ENCODE measurements at regions not wholly inside any gene's neighbourhood (a gene's known extent, or its start where the extent isn't known, plus 50 kb on each side); places are given as distances from the start of the nearest gene placed in this dataset.

GRCh38 chr11:11764423-11764803, 77.4 kb upstream of the USP47 start:
- intact Hi-C loops (cut with micrococcal nuclease), result no loop called here
- Histone ChIP-seq H3K9me3 (ENCODE audit: control extremely low read depth in 1 of 3, control insufficient read depth in 2 of 3, insufficient read depth in 1 of 3, low read length in 2 of 3) (no peaks in the 10 kb centered on the region), H3K79me2 (ENCODE audit: control insufficient read depth, insufficient read depth, low read length) (no peaks in the 10 kb centered on the region), H3K9ac (ENCODE audit: low read length) (no peak overlapping the region), H2AFZ (ENCODE audit: insufficient read depth, low read depth, low read length, poor library complexity, severe bottlenecking) (no peak overlapping the region), H3K4me2 (replicated peaks; ENCODE audit: low read depth, low read length, poor library complexity, severe bottlenecking) (no peak overlapping the region), H3K36me3 (replicated peaks in 1 of 2; ENCODE audit: control extremely low read depth in 1 of 2, control insufficient read depth in 1 of 2, extremely low read depth in 1 of 2, insufficient read depth in 2 of 2, low read length in 1 of 2) (no peaks in the 10 kb centered on the region), H3K27me3 (replicated peaks in 1 of 4; ENCODE audit: control extremely low read depth in 1 of 4, control insufficient read depth in 3 of 4, insufficient read depth in 4 of 4, low read length in 3 of 4) (peaks cover 0 to 6% (median 4%) of the 10 kb centered on the region in 4 experiments), H4K20me1 (ENCODE audit: control insufficient read depth, insufficient read depth, low read length, poor library complexity, severe bottlenecking) (no peaks in the 10 kb centered on the region), H3K27ac (ENCODE audit: low read length in 2 of 2) (no peak overlapping the region), H3K4me3 (ENCODE audit: control extremely low read depth in 1 of 5, extremely low read depth in 1 of 5, insufficient read depth in 1 of 5, low read depth in 2 of 5, low read length in 4 of 5) (no peak overlapping the region), H3K4me1 (ENCODE audit: control insufficient read depth in 2 of 2, insufficient read depth in 2 of 2, low read length in 2 of 2) (no peaks in the 10 kb centered on the region)
- WGBS (ENCODE audit: insufficient coverage), result no CpG with 5 or more reads among the region's 2 CpGs
- CTCF ChIA-PET, result interaction anchor here (0.7 kb wide), 1 partner anchor 993 kb away, joined by 4 read pairs; no protein-coding TSS in a partner anchor
- Mint-ChIP-seq H3K27ac (no peak overlapping the region), H3K4me1 (no peaks in the 10 kb centered on the region), H3K27me3 (peaks cover 49% of the 10 kb centered on the region), H3K9me3 (ENCODE audit: insufficient read depth) (no peaks in the 10 kb centered on the region), H3K4me3 (no peak overlapping the region)
- ATAC-seq (ENCODE audit: low read depth), result no peak
- POLR2A ChIA-PET, result no interaction called here
- TF ChIP-seq EZH2 (IDR thresholded peaks at IDR 0.05; ENCODE audit: borderline replicate concordance, insufficient read depth, low read depth, low read length, poor library complexity, severe bottlenecking), result no peak
- TF ChIP-seq CTCF (IDR thresholded peaks at IDR 0.05), result no peak
- DNase-seq, result no peak

- H3K27ac Mint-ChIP-seq, result no peak overlapping the region
- Histone ChIP-seq H4K20me1 (ENCODE audit: control insufficient read depth, insufficient read depth, low read length, poor library complexity, severe bottlenecking) (no peaks in the 10 kb centered on the region), H2AFZ (ENCODE audit: insufficient read depth, low read depth, low read length, poor library complexity, severe bottlenecking) (no peak overlapping the region), H3K4me3 (ENCODE audit: control extremely low read depth in 1 of 5, extremely low read depth in 1 of 5, insufficient read depth in 1 of 5, low read depth in 2 of 5, low read length in 4 of 5) (no peak overlapping the region), H3K36me3 (replicated peaks in 1 of 2; ENCODE audit: control extremely low read depth in 1 of 2, control insufficient read depth in 1 of 2, extremely low read depth in 1 of 2, insufficient read depth in 2 of 2, low read length in 1 of 2) (no peaks in the 10 kb centered on the region), H3K27me3 (replicated peaks in 1 of 4; ENCODE audit: control extremely low read depth in 1 of 4, control insufficient read depth in 3 of 4, insufficient read depth in 4 of 4, low read length in 3 of 4) (peaks cover 0 to 6% (median 4%) of the 10 kb centered on the region in 4 experiments), H3K27ac (ENCODE audit: low read length in 2 of 2) (no peak overlapping the region), H3K79me2 (ENCODE audit: control insufficient read depth, insufficient read depth, low read length) (no peaks in the 10 kb centered on the region), H3K9ac (ENCODE audit: low read length) (no peak overlapping the region), H3K4me1 (ENCODE audit: control insufficient read depth in 2 of 2, insufficient read depth in 2 of 2, low read length in 2 of 2) (no peaks in the 10 kb centered on the region), H3K4me2 (replicated peaks; ENCODE audit: low read depth, low read length, poor library complexity, severe bottlenecking) (no peak overlapping the region), H3K9me3 (ENCODE audit: control extremely low read depth in 1 of 3, control insufficient read depth in 2 of 3, insufficient read depth in 1 of 3, low read length in 2 of 3) (no peaks in the 10 kb centered on the region)
- TF ChIP-seq CTCF (IDR thresholded peaks at IDR 0.05) (no peak), EZH2 (IDR thresholded peaks at IDR 0.05; ENCODE audit: borderline replicate concordance, insufficient read depth, low read depth, low read length, poor library complexity, severe bottlenecking) (no peak)
- H3K9me3 Mint-ChIP-seq (ENCODE audit: insufficient read depth), result no peaks in the 10 kb centered on the region
- H3K4me3 Mint-ChIP-seq, result no peak overlapping the region
- CTCF ChIA-PET, result interaction anchor here (0.6 kb wide), 1 partner anchor 885 kb away, joined by 3 read pairs; no protein-coding TSS in a partner anchor
- peaks cover 50% of the 10 kb centered on the region for H3K27me3 Mint-ChIP-seq
- POLR2A ChIA-PET, result no interaction called here
- no peak for DNase-seq
- intact Hi-C loops (cut with micrococcal nuclease), result no loop called here
- no peak for ATAC-seq (ENCODE audit: low read depth)
- WGBS (ENCODE audit: insufficient coverage), result no CpG with 5 or more reads among the region's 4 CpGs
- no peaks in the 10 kb centered on the region for H3K4me1 Mint-ChIP-seq
Observed at GRCh38 chr11:11763796-11764422, 77.9 kb upstream of the USP47 start.

Measured in B cell (primary cell).